ENCODE measurements at regions not wholly inside any gene's neighbourhood (a gene's known extent, or its start where the extent isn't known, plus 50 kb on each side); places are given as distances from the start of the nearest gene placed in this dataset.

- peak in 2 of 4 donors; percentile 7 for DNase-seq
- no peaks in the 10 kb centered on the region for H3K36me3 ChIP-seq (replicated peaks in 1 of 2; ENCODE audit: insufficient read depth in 1 of 2, low read depth in 2 of 2)
- H3K27me3 ChIP-seq: no peaks in the 10 kb centered on the region
- H3K9me3 ChIP-seq: no peaks in the 10 kb centered on the region
- H3K4me3 ChIP-seq: no peak overlapping the region
- intact Hi-C loops (cut with DNase I): no loop called here
- no peak overlapping the region for H3K27ac ChIP-seq
- no peaks in the 10 kb centered on the region for H3K4me1 ChIP-seq
- no peak for ATAC-seq
- 40 to 54% methylated on average over 3 of the region's 3 CpGs for WGBS, 2 donors
- TF ChIP-seq, protein P1, sequence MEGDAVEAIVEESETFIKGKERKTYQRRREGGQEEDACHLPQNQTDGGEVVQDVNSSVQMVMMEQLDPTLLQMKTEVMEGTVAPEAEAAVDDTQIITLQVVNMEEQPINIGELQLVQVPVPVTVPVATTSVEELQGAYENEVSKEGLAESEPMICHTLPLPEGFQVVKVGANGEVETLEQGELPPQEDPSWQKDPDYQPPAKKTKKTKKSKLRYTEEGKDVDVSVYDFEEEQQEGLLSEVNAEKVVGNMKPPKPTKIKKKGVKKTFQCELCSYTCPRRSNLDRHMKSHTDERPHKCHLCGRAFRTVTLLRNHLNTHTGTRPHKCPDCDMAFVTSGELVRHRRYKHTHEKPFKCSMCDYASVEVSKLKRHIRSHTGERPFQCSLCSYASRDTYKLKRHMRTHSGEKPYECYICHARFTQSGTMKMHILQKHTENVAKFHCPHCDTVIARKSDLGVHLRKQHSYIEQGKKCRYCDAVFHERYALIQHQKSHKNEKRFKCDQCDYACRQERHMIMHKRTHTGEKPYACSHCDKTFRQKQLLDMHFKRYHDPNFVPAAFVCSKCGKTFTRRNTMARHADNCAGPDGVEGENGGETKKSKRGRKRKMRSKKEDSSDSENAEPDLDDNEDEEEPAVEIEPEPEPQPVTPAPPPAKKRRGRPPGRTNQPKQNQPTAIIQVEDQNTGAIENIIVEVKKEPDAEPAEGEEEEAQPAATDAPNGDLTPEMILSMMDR (IDR thresholded peaks at IDR 0.05): no peak
- TF ChIP-seq POLR2A (IDR thresholded peaks at IDR 0.05): no peak
These were observed 323.1 kb upstream of the TNP1 start for GRCh38 chr2:217182926-217183325.

GRCh38 chr2:217181512-217181911 lies 321.6 kb upstream of the TNP1 start:
- ATAC-seq: no peak
- Histone ChIP-seq H3K4me3 (no peak overlapping the region), H3K27me3 (no peaks in the 10 kb centered on the region), H3K27ac (no peak overlapping the region), H3K36me3 (replicated peaks in 1 of 2; ENCODE audit: insufficient read depth in 1 of 2, low read depth in 2 of 2) (no peaks in the 10 kb centered on the region), H3K4me1 (no peaks in the 10 kb centered on the region), H3K9me3 (no peaks in the 10 kb centered on the region)
- TF ChIP-seq POLR2A (IDR thresholded peaks at IDR 0.05): no peak
- TF ChIP-seq, protein P1 (IDR thresholded peaks at IDR 0.05): no peak
- no peak for DNase-seq
- intact Hi-C loops (cut with DNase I): no loop called here

DNA sequence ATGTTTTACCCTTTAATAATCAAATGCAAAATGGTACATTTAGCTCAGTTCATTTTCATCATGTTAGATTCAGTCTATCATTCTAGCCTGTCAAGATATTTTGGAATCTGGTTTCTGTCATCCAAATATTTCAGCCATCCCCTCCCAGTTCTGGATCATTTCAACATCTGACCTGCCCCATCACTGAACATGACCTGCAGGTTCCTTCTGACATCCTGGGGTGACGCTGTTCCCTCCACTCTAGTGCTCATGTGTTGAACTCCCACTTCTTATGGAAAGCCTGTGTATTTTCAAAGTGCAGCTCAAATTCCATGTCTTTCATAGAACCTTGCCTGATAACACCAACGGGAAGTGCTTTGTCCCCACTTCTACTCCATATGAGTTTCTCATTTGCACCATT lies 320.0 kb upstream of the TNP1 start:
- no peaks in the 10 kb centered on the region for H3K36me3 ChIP-seq (replicated peaks in 1 of 2; ENCODE audit: insufficient read depth in 1 of 2, low read depth in 2 of 2)
- H3K4me1 ChIP-seq: no peaks in the 10 kb centered on the region
- DNase-seq (no peak), ATAC-seq (no peak)
- H3K9me3 ChIP-seq: no peaks in the 10 kb centered on the region
- no peak for TF ChIP-seq POLR2A (IDR thresholded peaks at IDR 0.05)
- TF ChIP-seq, protein P1 (IDR thresholded peaks at IDR 0.05): no peak
- H3K27ac ChIP-seq: no peak overlapping the region
- intact Hi-C loops (cut with DNase I): no loop called here
- no peaks in the 10 kb centered on the region for H3K27me3 ChIP-seq
- H3K4me3 ChIP-seq: no peak overlapping the region
- 73 to 81% methylated on average over 2 of the region's 2 CpGs for WGBS, 2 donors

DNA sequence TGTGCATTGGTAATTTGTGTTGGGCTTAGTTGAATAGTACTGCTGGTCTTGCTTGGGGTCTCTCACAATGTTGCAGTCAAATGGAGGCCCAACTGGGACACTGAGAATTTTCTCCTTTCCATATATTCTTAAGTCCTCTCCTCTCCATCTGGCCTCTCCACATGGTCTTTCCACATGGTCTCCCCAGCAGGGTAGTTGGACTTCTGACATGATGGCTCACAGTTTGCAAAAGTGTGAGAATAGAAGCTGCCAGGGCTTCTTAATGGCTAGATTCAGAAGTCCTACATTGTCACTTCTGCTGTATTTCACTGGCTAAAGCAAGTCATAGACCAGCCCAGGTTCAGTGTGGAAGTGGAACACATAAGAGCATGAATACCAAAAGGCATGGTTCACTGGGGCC lies 318.5 kb upstream of the TNP1 start:
- TF ChIP-seq, protein P1 (IDR thresholded peaks at IDR 0.05): no peak
- no peak for TF ChIP-seq POLR2A (IDR thresholded peaks at IDR 0.05)
- H3K9me3 ChIP-seq: no peaks in the 10 kb centered on the region
- H3K4me3 ChIP-seq: no peak overlapping the region
- H3K27me3 ChIP-seq: no peaks in the 10 kb centered on the region
- DNase-seq: no peak
- H3K4me1 ChIP-seq: no peaks in the 10 kb centered on the region
- H3K36me3 ChIP-seq (replicated peaks in 1 of 2; ENCODE audit: insufficient read depth in 1 of 2, low read depth in 2 of 2): no peaks in the 10 kb centered on the region
- intact Hi-C loops (cut with DNase I): no loop called here
- ATAC-seq: no peak
- no peak overlapping the region for H3K27ac ChIP-seq

GRCh38 chr2:217177720-217178119 lies 317.9 kb upstream of the TNP1 start:
- no peak for DNase-seq
- H3K4me1 ChIP-seq: no peaks in the 10 kb centered on the region
- no peaks in the 10 kb centered on the region for H3K27me3 ChIP-seq
- no peak for ATAC-seq
- no peak overlapping the region for H3K4me3 ChIP-seq
- H3K36me3 ChIP-seq (replicated peaks in 1 of 2; ENCODE audit: insufficient read depth in 1 of 2, low read depth in 2 of 2): no peaks in the 10 kb centered on the region
- intact Hi-C loops (cut with DNase I): no loop called here
- H3K27ac ChIP-seq: no peak overlapping the region
- TF ChIP-seq POLR2A (IDR thresholded peaks at IDR 0.05): no peak
- TF ChIP-seq, protein P1 (IDR thresholded peaks at IDR 0.05): no peak
- H3K9me3 ChIP-seq: no peaks in the 10 kb centered on the region

All from body of pancreas (tissue), 4 donors.